Endodermal cell (in vitro differentiated cells): ENCODE measurements at regions not wholly inside any gene's neighbourhood (a gene's known extent, or its start where the extent isn't known, plus 50 kb on each side); places are given as distances from the start of the nearest gene placed in this dataset.
A peak's percentile ranks its signal among the peaks of the same experiment; 100 is the strongest.

ENCODE experiments used
- DNase-seq: peaks from one replicate; pipeline ENCODE4 v3.0.0-alpha.2; 2017
- H3K27ac ChIP-seq: 2 replicates; pipeline ENCODE4 v1.5.1; 2013; ENCODE audit warnings: mild to moderate bottlenecking, low read depth, low read length, moderate library complexity
- H3K27me3 ChIP-seq: 2 replicates; pipeline ENCODE4 v1.6.1; 2013; ENCODE audit warnings: mild to moderate bottlenecking, low read length, moderate library complexity; ENCODE audit not compliant: insufficient read depth, control insufficient read depth, poor library complexity, severe bottlenecking
- H3K36me3 ChIP-seq: 2 replicates; pipeline ENCODE4 v1.7.0; 2013; ENCODE audit warnings: mild to moderate bottlenecking, low read length, moderate library complexity; ENCODE audit not compliant: control insufficient read depth, insufficient read depth
- H3K4me1 ChIP-seq: one replicate; pipeline ENCODE4 v1.7.0; 2013; ENCODE audit warnings: low read length; ENCODE audit not compliant: control insufficient read depth, insufficient read depth
- H3K4me3 ChIP-seq: 2 replicates; pipeline ENCODE4 v1.5.1; 2013; ENCODE audit warnings: mild to moderate bottlenecking, low read length, moderate library complexity
- H3K9ac ChIP-seq: 2 replicates; pipeline ENCODE4 v1.6.1; 2013; ENCODE audit warnings: mild to moderate bottlenecking, low read length, moderate library complexity; ENCODE audit not compliant: poor library complexity, severe bottlenecking; ENCODE audit errors: extremely low read depth
- H3K9me3 ChIP-seq: 2 replicates; pipeline ENCODE4 v1.6.1; 2013; ENCODE audit warnings: mild to moderate bottlenecking, low read length, moderate library complexity; ENCODE audit not compliant: control insufficient read depth
- H3K27ac Mint-ChIP-seq: 2 replicates; pipeline ENCODE4 v1.8.0; 2020; ENCODE audit warnings: mixed read lengths
- H3K27me3 Mint-ChIP-seq: 2 replicates; pipeline ENCODE4 v1.8.0; 2021; ENCODE audit warnings: mild to moderate bottlenecking, mixed read lengths; ENCODE audit not compliant: insufficient read depth
- H3K36me3 Mint-ChIP-seq: 2 replicates; pipeline ENCODE4 v1.8.0; 2020; ENCODE audit warnings: low read depth, mixed read lengths
- H3K4me1 Mint-ChIP-seq: 2 replicates; pipeline ENCODE4 v1.8.0; 2020; ENCODE audit warnings: mixed read lengths
- H3K4me3 Mint-ChIP-seq: 2 replicates; pipeline ENCODE4 v1.8.0; 2020; ENCODE audit warnings: mild to moderate bottlenecking, moderate library complexity, mixed read lengths
- H3K9me3 Mint-ChIP-seq: 2 replicates; pipeline ENCODE4 v1.8.0; 2020; ENCODE audit warnings: mild to moderate bottlenecking, mixed read lengths
- WGBS, 2 experiments: methylation state at CpG; one replicate each; pipeline versions ENCODE4 v1.1.5 to v1.1.7; 2013; ENCODE audit warnings: missing lambda C conversion rate in 2 of 2, mixed read lengths in 1 of 2; ENCODE audit not compliant: insufficient coverage in 1 of 2, insufficient read length in 1 of 2; 5-methylcytosine and 5-hydroxymethylcytosine counted together
- TF ChIP-seq, protein P1 (sequence below): fragments of 200-600 bp; sonication (generic); conservative IDR thresholded peaks from 2 replicates; pipeline ENCODE4 v1.5.0; 2021; ENCODE audit warnings: antibody characterized with exemption, mild to moderate bottlenecking

DNA sequence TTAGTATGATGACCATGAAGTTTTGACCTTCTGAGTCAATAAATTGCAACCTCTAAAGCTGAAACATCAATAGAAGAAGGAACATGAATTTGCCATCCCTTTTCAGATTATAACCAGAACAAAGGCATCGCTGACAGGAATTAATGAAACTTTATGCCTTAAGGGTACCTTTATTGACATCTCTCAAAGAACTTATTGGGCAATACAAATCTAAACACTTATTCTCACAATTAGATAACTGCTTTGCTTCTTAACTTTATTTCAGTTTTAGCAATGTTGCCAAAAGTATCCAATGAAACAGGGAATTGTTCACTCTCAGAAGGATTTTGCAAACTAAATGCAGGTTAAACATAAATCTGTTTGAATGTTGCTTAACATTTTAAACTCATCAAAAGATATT is 116.0 kb downstream of the ELAPOR2 start:
- Mint-ChIP-seq H3K27me3 (no peaks in the 10 kb centered on the region), H3K36me3 (peaks cover 21% of the 10 kb centered on the region), H3K4me1 (peaks cover 64% of the 10 kb centered on the region), H3K27ac (no peak overlapping the region), H3K4me3 (no peak overlapping the region), H3K9me3 (no peaks in the 10 kb centered on the region)
- Histone ChIP-seq H3K4me3 (peak overlapping the region; percentile 31), H3K27ac (no peak overlapping the region), H3K4me1 (peaks cover 27% of the 10 kb centered on the region), H3K9me3 (no peaks in the 10 kb centered on the region), H3K27me3 (no peaks in the 10 kb centered on the region), H3K9ac (no peak overlapping the region), H3K36me3 (peaks cover 34% of the 10 kb centered on the region)
- 92 to 100% methylated on average over 1 of the region's 1 CpG for WGBS, 2 experiments
- TF ChIP-seq, protein P1, sequence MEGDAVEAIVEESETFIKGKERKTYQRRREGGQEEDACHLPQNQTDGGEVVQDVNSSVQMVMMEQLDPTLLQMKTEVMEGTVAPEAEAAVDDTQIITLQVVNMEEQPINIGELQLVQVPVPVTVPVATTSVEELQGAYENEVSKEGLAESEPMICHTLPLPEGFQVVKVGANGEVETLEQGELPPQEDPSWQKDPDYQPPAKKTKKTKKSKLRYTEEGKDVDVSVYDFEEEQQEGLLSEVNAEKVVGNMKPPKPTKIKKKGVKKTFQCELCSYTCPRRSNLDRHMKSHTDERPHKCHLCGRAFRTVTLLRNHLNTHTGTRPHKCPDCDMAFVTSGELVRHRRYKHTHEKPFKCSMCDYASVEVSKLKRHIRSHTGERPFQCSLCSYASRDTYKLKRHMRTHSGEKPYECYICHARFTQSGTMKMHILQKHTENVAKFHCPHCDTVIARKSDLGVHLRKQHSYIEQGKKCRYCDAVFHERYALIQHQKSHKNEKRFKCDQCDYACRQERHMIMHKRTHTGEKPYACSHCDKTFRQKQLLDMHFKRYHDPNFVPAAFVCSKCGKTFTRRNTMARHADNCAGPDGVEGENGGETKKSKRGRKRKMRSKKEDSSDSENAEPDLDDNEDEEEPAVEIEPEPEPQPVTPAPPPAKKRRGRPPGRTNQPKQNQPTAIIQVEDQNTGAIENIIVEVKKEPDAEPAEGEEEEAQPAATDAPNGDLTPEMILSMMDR: no peak
- no peak for DNase-seq

DNA sequence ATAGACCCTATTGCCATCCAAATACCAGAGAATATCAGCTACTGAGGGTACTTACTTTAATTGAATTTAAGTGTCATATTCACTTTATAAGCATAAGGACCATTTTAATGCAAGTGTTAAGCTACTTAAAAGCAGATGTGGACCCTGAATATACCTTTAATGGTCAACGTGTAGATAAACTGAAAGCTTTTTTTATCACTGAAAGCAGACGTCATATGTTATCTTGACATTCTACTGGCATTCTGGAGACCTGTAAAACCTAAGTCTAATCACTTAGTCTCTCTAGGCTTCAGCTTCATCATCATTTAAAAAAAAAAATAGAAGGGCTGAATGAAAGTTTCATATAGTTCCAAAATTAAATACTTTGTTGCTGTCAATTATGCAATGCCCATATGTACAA is 116.5 kb downstream of the ELAPOR2 start:
- H3K9me3 ChIP-seq: no peaks in the 10 kb centered on the region
- DNase-seq: no peak
- Mint-ChIP-seq H3K9me3 (no peaks in the 10 kb centered on the region), H3K4me1 (peaks cover 59% of the 10 kb centered on the region), H3K27me3 (no peaks in the 10 kb centered on the region), H3K36me3 (peaks cover 23% of the 10 kb centered on the region), H3K27ac (no peak overlapping the region), H3K4me3 (no peak overlapping the region)
- peak overlapping the region; percentile 4 for H3K4me3 ChIP-seq
- WGBS, 2 experiments: 84 to 95% methylated on average over 2 of the region's 2 CpGs
- H3K36me3 ChIP-seq: peaks cover 38% of the 10 kb centered on the region
- H3K27ac ChIP-seq: no peak overlapping the region
- peaks cover 27% of the 10 kb centered on the region for H3K4me1 ChIP-seq
- no peaks in the 10 kb centered on the region for H3K27me3 ChIP-seq
- TF ChIP-seq, protein P1: no peak
- H3K9ac ChIP-seq: no peak overlapping the region

DNA sequence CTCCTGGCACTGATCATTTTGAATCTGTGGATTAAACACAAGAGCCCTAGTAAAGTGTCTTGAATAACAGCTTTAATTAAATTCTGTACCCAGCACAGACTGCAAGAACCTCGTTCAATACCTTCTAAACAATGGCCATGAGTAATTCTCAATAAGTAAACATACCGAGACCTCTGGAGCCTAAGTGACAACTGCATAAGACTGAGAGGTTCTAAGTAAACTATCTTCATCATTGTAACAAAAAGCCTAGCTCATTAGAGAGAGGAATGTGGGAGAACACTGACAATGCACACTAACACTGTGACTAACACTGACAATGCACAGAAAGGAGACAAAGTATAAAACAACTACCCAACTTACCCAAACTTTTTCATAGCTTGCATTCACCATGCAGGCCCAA is 117.4 kb downstream of the ELAPOR2 start:
- 43 to 71% methylated on average over 1 to 2 of the region's 2 CpGs for WGBS, 2 experiments
- no peaks in the 10 kb centered on the region for H3K9me3 ChIP-seq
- Mint-ChIP-seq H3K36me3 (peaks cover 26% of the 10 kb centered on the region), H3K27ac (peak overlapping the region; percentile 10), H3K4me1 (peaks cover 53% of the 10 kb centered on the region), H3K27me3 (no peaks in the 10 kb centered on the region), H3K4me3 (no peak overlapping the region), H3K9me3 (no peaks in the 10 kb centered on the region)
- no peak overlapping the region for H3K4me3 ChIP-seq
- peaks cover 44% of the 10 kb centered on the region for H3K36me3 ChIP-seq
- H3K4me1 ChIP-seq: peaks cover 24% of the 10 kb centered on the region
- H3K9ac ChIP-seq: no peak overlapping the region
- DNase-seq: no peak
- TF ChIP-seq, protein P1: no peak
- no peaks in the 10 kb centered on the region for H3K27me3 ChIP-seq
- no peak overlapping the region for H3K27ac ChIP-seq
